H1 (cell line): ENCODE measurements at regions not wholly inside any gene's neighbourhood (a gene's known extent, or its start where the extent isn't known, plus 50 kb on each side); places are given as distances from the start of the nearest gene placed in this dataset.

Experiments used
- CTCF ChIA-PET: fragments of 300-600 bp; sonication (Branson Sonifier 250); formaldehyde crosslinking; loops from one replicate; lab custom pipeline; 2021; ENCODE audit not compliant: partially characterized antibody; lab: Charles Lee
- POLR2A ChIA-PET: fragments of 300-600 bp; sonication (Branson Sonifier 250); formaldehyde crosslinking; loops from one replicate; lab custom pipeline; 2021; ENCODE audit warnings: inconsistent platforms; ENCODE audit not compliant: partially characterized antibody; lab: Charles Lee
- DNase-seq, 2 experiments: peaks; one replicate each; pipeline versions ENCODE4 v3.0.0 to v3.0.0-alpha.2; 2010 to 2022; ENCODE audit warnings: low spot score in 2 of 2, low read depth in 1 of 2, mixed read lengths in 1 of 2
- FAIRE-seq: peaks from 2 replicates; lab custom pipeline; 2011; peaks lifted over from hg19 to GRCh38; lab: Jason Lieb, UNC
- H2AFZ ChIP-seq: 2 replicates; pipeline ENCODE4 v1.8.1; 2012; ENCODE audit warnings: low read length, inconsistent platforms
- H2AK5ac ChIP-seq: 2 replicates; pipeline ENCODE4 v1.6.1; 2013; ENCODE audit warnings: low read depth, low read length
- H2BK120ac ChIP-seq: replicated peaks from 2 replicates; pipeline ENCODE3; 2013; ENCODE audit warnings: low read depth, low read length, inconsistent platforms
- H2BK12ac ChIP-seq: 2 replicates; pipeline ENCODE4 v1.6.1; 2013; ENCODE audit warnings: low read depth, low read length
- H2BK15ac ChIP-seq: 2 replicates; pipeline ENCODE4 v1.6.1; 2013; ENCODE audit warnings: low read length
- H2BK20ac ChIP-seq: 2 replicates; pipeline ENCODE4 v1.6.1; 2013; ENCODE audit warnings: low read length
- H2BK5ac ChIP-seq: 2 replicates; pipeline ENCODE4 v1.6.1; 2013; ENCODE audit warnings: low read depth, low read length
- H3K14ac ChIP-seq: 2 replicates; pipeline ENCODE4 v1.6.1; 2013; ENCODE audit warnings: inconsistent platforms; ENCODE audit not compliant: insufficient read length
- H3K18ac ChIP-seq: 2 replicates; pipeline ENCODE4 v1.6.1; 2013; ENCODE audit warnings: low read length; ENCODE audit errors: extremely low read depth
- H3K23ac ChIP-seq: 2 replicates; pipeline ENCODE4 v1.6.1; 2013; ENCODE audit warnings: inconsistent platforms; ENCODE audit not compliant: insufficient read length
- H3K23me2 ChIP-seq: 2 replicates; pipeline ENCODE4 v1.6.1; 2013; ENCODE audit warnings: low read depth, low read length
- H3K27ac ChIP-seq: 2 replicates; pipeline ENCODE4 v1.6.1; 2011; ENCODE audit warnings: low read depth, low read length, inconsistent platforms
- H3K27me3 ChIP-seq, 4 experiments: replicated peaks in 1 of 4; 1 replicate in 1 of 4; 2 replicates in 3 of 4; pipeline versions ENCODE4 v1.6.1 to v1.8.1; 2011 to 2013; ENCODE audit warnings: low read length in 3 of 4, mild to moderate bottlenecking in 3 of 4, inconsistent platforms in 2 of 4, mixed read lengths in 2 of 4, moderate library complexity in 1 of 4; ENCODE audit not compliant: control insufficient read depth in 3 of 4, insufficient read depth in 3 of 4; ENCODE audit errors: extremely low read depth in 1 of 4
- H3K36me3 ChIP-seq, 4 experiments: 2 replicates each; pipeline versions ENCODE4 v1.6.1 to v1.8.1; 2011 to 2013; ENCODE audit warnings: mild to moderate bottlenecking in 4 of 4, low read length in 3 of 4, moderate library complexity in 2 of 4, control low read depth in 1 of 4, inconsistent platforms in 1 of 4; ENCODE audit not compliant: insufficient read depth in 4 of 4, control insufficient read depth in 2 of 4
- H3K4ac ChIP-seq: replicated peaks from 2 replicates; pipeline ENCODE3; 2013; ENCODE audit warnings: low read length, low read depth, mixed read lengths, inconsistent platforms; ENCODE audit not compliant: insufficient read length
- H3K4me1 ChIP-seq, 4 experiments: replicated peaks in 1 of 4; 1 replicate in 1 of 4; 2 replicates in 3 of 4; pipeline versions ENCODE4 v1.6.1 to v1.8.1; 2011 to 2013; ENCODE audit warnings: low read length in 3 of 4, inconsistent platforms in 2 of 4, mixed read lengths in 1 of 4; ENCODE audit not compliant: insufficient read depth in 4 of 4, control insufficient read depth in 3 of 4
- H3K4me2 ChIP-seq, 2 experiments: 2 replicates each; pipeline versions ENCODE4 v1.6.1 to v1.8.1; 2011 to 2013; ENCODE audit warnings: low read depth in 2 of 2, low read length in 2 of 2, control low read depth in 1 of 2, inconsistent platforms in 1 of 2, mild to moderate bottlenecking in 1 of 2; ENCODE audit not compliant: insufficient read depth in 1 of 2
- H3K4me3 ChIP-seq, 4 experiments: fragments of 200-600, 300-600 bp in 1 of 4; sonication (generic), shearing (Covaris generic), sonication (Bioruptor Twin) in 1 of 4; 2 replicates each; pipeline versions ENCODE4 v1.5.1 to v1.8.1; 2011 to 2016; ENCODE audit warnings: low read length in 4 of 4, low read depth in 3 of 4, control low read depth in 2 of 4, inconsistent platforms in 2 of 4, mild to moderate bottlenecking in 2 of 4, mixed read lengths in 1 of 4, moderate library complexity in 1 of 4; ENCODE audit not compliant: insufficient read depth in 2 of 4; ENCODE audit errors: extremely low read depth in 1 of 4
- H3K56ac ChIP-seq: replicated peaks from 2 replicates; pipeline ENCODE3; 2013; ENCODE audit warnings: low read depth, mild to moderate bottlenecking, mixed read lengths, low read length, inconsistent platforms; ENCODE audit not compliant: insufficient read length
- H3K79me1 ChIP-seq: 2 replicates; pipeline ENCODE4 v1.6.1; 2013; ENCODE audit warnings: low read depth, low read length, control low read depth
- H3K79me2 ChIP-seq, 2 experiments: 2 replicates each; pipeline versions ENCODE4 v1.6.1 to v1.8.1; 2012 to 2013; ENCODE audit warnings: low read length in 2 of 2, mild to moderate bottlenecking in 2 of 2, inconsistent platforms in 1 of 2; ENCODE audit not compliant: insufficient read depth in 2 of 2, control insufficient read depth in 1 of 2
- H3K9ac ChIP-seq, 4 experiments: replicated peaks in 1 of 4; 1 replicate in 1 of 4; 2 replicates in 3 of 4; pipeline versions ENCODE4 v1.6.1 to v1.8.1; 2011 to 2013; ENCODE audit warnings: low read depth in 3 of 4, low read length in 3 of 4, control low read depth in 2 of 4, mild to moderate bottlenecking in 2 of 4, moderate library complexity in 2 of 4, inconsistent platforms in 1 of 4; ENCODE audit errors: extremely low read depth in 1 of 4
- H3K9me3 ChIP-seq, 2 experiments: 2 replicates each; pipeline versions ENCODE4 v1.6.1 to v1.8.1; 2012 to 2013; ENCODE audit warnings: mild to moderate bottlenecking in 2 of 2, moderate library complexity in 2 of 2, control low read depth in 1 of 2, inconsistent platforms in 1 of 2, low read depth in 1 of 2, low read length in 1 of 2, mixed read lengths in 1 of 2; ENCODE audit not compliant: insufficient read depth in 2 of 2
- H4K20me1 ChIP-seq, 2 experiments: replicated peaks in 1 of 2; 2 replicates each; pipeline versions ENCODE3 to v1.8.1; 2011 to 2013; ENCODE audit warnings: inconsistent platforms in 2 of 2, low read length in 2 of 2, mild to moderate bottlenecking in 1 of 2; ENCODE audit not compliant: insufficient read depth in 2 of 2, control insufficient read depth in 1 of 2
- H4K5ac ChIP-seq: 2 replicates; pipeline ENCODE4 v1.6.1; 2013; ENCODE audit warnings: low read length, low read depth, mixed read lengths, inconsistent platforms; ENCODE audit not compliant: insufficient read length
- H4K8ac ChIP-seq: 2 replicates; pipeline ENCODE4 v1.8.0; 2013; ENCODE audit warnings: mild to moderate bottlenecking, moderate library complexity, low read length, inconsistent platforms; ENCODE audit not compliant: insufficient read depth; ENCODE audit errors: extremely low read depth
- H4K91ac ChIP-seq: replicated peaks from 2 replicates; pipeline ENCODE3; 2013; ENCODE audit warnings: low read length, mixed read lengths, inconsistent platforms; ENCODE audit not compliant: insufficient read length
- TAF7 ChIP-seq: optimal IDR thresholded peaks from 2 replicates; pipeline ENCODE3; 2011; ENCODE audit warnings: low read depth, mild to moderate bottlenecking, inconsistent platforms, low read length, moderate library complexity, borderline replicate concordance
- WGBS, 2 experiments: shearing (Covaris generic) in 1 of 2; methylation state at CpG; one replicate each; pipeline versions ENCODE4 v1.1.6 to v1.1.7; 2013 to 2015; ENCODE audit warnings: low lambda C conversion rate in 2 of 2, mixed read lengths in 2 of 2, inconsistent platforms in 1 of 2, low coverage in 1 of 2, missing lambda C conversion rate in 1 of 2; ENCODE audit not compliant: insufficient replicate concordance in 2 of 2, insufficient coverage in 1 of 2, insufficient read length in 1 of 2; ENCODE audit errors: extremely low coverage in 1 of 2, missing lambda C conversion rate in 1 of 2; 5-methylcytosine and 5-hydroxymethylcytosine counted together

- Histone ChIP-seq H3K27ac (no peak overlapping the region), H2BK120ac (no peak overlapping the region), H3K27me3 (no peaks in the 10 kb centered on the region), H3K14ac (no peak overlapping the region), H3K9me3 (no peaks in the 10 kb centered on the region), H3K36me3 (no peaks in the 10 kb centered on the region), H2BK15ac (no peak overlapping the region), H3K79me2 (no peaks in the 10 kb centered on the region), H3K18ac (no peak overlapping the region), H2BK12ac (no peak overlapping the region), H2AK5ac (no peak overlapping the region), H4K91ac (no peak overlapping the region), H3K23me2 (no peaks in the 10 kb centered on the region), H3K79me1 (no peaks in the 10 kb centered on the region), H4K20me1 (no peaks in the 10 kb centered on the region), H2BK20ac (no peak overlapping the region), H2AFZ (no peak overlapping the region), H3K4ac (no peak overlapping the region), H4K8ac (no peak overlapping the region), H3K4me1 (no peaks in the 10 kb centered on the region), H3K4me3 (no peak overlapping the region), H3K9ac (no peak overlapping the region), H4K5ac (no peak overlapping the region), H3K56ac (no peak overlapping the region), H3K23ac (no peak overlapping the region), H2BK5ac (no peak overlapping the region), H3K4me2 (no peak overlapping the region)
- DNase-seq, result no peak
- ChIA-PET POLR2A (interaction anchor here (0.7 kb wide), 1 partner anchor 369 kb away, joined by 3 read pairs; no protein-coding TSS in a partner anchor), CTCF (interaction anchor here (0.6 kb wide), 1 partner anchor 238 kb away, joined by 3 read pairs; no protein-coding TSS in a partner anchor)
- no peak for FAIRE-seq
- WGBS, 2 experiments, result 89% methylated on average over 1 of the region's 1 CpG; no CpG with 5 or more reads in 1 of the 2 experiments
- TF ChIP-seq TAF7, result no peak
These were observed 236.5 kb upstream of the SPHKAP start for GRCh38 chr2:228417956-228418355.
